ENCODE measurements at regions not wholly inside any gene's neighbourhood (a gene's known extent, or its start where the extent isn't known, plus 50 kb on each side); places are given as distances from the start of the nearest gene placed in this dataset.

- no peak for TF ChIP-seq EP300 (IDR thresholded peaks at IDR 0.05)
- TF ChIP-seq, protein P1, sequence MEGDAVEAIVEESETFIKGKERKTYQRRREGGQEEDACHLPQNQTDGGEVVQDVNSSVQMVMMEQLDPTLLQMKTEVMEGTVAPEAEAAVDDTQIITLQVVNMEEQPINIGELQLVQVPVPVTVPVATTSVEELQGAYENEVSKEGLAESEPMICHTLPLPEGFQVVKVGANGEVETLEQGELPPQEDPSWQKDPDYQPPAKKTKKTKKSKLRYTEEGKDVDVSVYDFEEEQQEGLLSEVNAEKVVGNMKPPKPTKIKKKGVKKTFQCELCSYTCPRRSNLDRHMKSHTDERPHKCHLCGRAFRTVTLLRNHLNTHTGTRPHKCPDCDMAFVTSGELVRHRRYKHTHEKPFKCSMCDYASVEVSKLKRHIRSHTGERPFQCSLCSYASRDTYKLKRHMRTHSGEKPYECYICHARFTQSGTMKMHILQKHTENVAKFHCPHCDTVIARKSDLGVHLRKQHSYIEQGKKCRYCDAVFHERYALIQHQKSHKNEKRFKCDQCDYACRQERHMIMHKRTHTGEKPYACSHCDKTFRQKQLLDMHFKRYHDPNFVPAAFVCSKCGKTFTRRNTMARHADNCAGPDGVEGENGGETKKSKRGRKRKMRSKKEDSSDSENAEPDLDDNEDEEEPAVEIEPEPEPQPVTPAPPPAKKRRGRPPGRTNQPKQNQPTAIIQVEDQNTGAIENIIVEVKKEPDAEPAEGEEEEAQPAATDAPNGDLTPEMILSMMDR (IDR thresholded peaks at IDR 0.05): no peak
- no peak for TF ChIP-seq POLR2A (IDR thresholded peaks at IDR 0.05)
- TF ChIP-seq POLR2AphosphoS5 (IDR thresholded peaks at IDR 0.05): no peak
Observed at GRCh38 chr11:37371346-37371970, 773.4 kb upstream of the RAG2 start.

Measured in stomach (tissue), 4 donors.